Stimulated activated CD8-positive, alpha-beta memory T cell treated with anti-CD3 and anti-CD28 coated beads, Interleukin-12 subunit alpha, Interleukin-12 subunit beta, amount 100 ng/mL, for 1 hour (primary cell): ENCODE measurements at regions not wholly inside any gene's neighbourhood (a gene's known extent, or its start where the extent isn't known, plus 50 kb on each side); places are given as distances from the start of the nearest gene placed in this dataset.

Experiments used
- DNase-seq: peaks from one replicate; pipeline ENCODE4 v3.0.0-alpha.2; 2020; ENCODE audit warnings: low read depth

GRCh38 chr18:11320986-11321385 is 171.6 kb upstream of the PIEZO2 start:
- no peak for DNase-seq

GRCh38 chr18:11316546-11316945 is 167.2 kb upstream of the PIEZO2 start:
- DNase-seq, result no peak

- no peak for DNase-seq
Observed at GRCh38 chr18:11310476-11311086, 161.2 kb upstream of the PIEZO2 start.

DNA sequence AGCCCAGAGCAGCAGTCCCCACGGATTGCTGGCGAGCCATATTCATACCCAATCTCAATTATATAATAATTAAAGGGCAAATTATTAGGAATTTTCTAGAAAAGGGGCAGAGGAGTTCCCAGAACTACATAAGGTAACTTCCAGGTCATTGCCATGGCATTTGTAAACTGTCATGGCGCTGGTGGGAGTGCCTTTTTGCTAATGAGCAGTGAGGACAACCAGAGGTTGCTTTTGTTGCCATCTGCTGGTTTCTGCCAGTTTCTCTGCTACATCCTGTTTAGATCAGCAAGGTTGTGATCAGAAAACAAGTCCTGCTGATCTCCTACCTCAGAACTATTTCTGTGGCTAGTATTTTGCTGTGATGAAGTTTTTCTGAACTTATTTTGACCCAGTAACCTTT is 159.8 kb upstream of the PIEZO2 start:
- DNase-seq, result no peak

GRCh38 chr18:11308499-11308898 is 159.1 kb upstream of the PIEZO2 start:
- no peak for DNase-seq

DNA sequence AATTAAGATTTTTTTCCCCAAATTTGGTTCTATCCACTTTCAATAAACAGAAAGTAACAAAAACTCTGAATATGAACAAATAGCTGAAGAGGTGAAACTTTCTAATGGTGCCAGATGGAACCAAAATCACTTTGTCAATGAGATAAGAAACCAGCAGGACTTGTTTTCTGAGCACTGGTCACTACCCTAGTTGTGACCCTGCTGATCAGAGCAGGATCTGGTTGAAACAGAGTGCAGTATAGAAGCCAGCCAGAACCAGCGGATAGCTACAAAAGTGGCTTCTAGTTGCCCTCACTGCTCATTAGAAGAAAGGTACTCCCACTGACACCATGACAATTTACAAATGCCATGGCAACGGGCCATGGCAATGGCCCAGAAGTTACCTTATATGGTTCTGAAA is 158.3 kb upstream of the PIEZO2 start:
- no peak for DNase-seq

- no peak for DNase-seq
Observed at GRCh38 chr18:11305507-11305906, 156.1 kb upstream of the PIEZO2 start.

DNA sequence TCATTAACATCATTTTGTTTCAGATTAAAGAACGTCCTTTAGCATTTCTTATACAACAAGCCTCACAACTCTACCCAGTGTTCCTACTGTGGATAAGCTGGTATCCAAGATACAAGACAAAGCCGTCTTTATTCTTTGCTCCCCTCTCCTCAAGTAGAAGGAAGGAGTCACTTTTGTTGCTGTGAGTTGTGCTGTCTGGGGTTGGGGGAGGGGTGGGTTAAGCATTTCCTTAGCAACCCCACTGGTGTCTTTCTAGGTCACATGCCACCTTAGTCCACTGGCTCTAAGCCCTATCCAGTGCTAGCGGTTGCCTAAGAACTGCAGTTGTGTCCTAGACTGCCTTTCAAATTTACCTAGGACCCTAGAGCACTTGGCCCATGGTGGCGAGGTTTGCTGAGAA is 155.6 kb upstream of the PIEZO2 start:
- DNase-seq, result no peak

- no peak for DNase-seq
Observed at GRCh38 chr18:11296946-11297345, 147.6 kb upstream of the PIEZO2 start.

DNA sequence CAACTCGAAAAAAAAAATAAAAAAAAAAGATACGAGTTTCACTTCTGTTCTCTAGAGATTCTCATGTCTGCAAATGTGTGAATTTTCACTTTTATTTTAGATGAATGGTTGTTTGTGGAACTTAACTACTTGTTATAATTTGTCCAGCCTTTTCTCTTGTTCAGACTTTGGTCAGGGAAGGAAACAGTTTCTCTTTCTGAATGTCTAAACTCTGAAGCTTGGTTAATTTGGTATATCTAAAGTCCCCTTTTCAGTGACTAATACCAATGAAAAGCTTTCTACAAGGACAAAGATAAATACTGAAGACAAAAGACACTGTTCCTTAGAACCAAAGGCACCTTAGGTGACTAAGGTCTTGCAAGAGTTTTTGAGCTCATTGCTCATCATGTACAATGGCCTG is 144.4 kb upstream of the PIEZO2 start:
- no peak for DNase-seq

DNA sequence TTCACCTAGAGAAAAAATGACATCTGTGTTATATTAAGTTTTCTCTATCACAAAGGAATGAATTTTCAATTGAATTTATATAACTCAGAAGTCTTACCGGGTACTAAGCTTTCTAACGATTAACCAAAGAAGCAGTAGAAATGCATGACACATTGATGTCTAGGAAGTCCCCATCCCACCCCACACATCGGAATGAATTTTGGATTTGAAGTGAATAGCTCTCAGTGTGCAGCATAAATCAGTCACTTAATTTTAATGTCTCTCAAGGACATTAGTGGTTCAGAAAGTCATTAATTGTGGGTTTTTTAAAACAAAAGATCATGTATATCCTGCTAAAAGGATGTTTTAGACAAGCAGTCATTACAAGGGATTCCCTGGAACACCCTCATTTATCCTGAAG is 141.4 kb upstream of the PIEZO2 start:
- no peak for DNase-seq

DNA sequence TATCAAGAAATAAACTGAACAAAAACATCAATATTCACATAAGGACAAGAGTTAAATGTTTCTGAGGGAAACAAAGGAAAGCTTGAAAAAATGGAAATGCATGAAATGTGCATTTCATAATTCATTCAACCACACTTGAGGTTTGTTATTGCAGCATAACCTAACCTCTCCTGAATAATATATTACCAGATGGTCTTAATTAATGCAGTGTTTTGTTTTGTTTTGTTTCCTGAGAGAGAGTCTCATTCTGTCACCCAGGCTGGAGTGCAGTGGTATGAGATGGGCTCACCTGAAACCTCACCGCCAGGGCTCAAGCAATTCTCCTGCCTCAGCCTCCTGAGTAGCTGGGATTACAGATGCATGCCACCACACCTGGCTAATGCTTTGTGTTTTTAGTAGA is 139.9 kb upstream of the PIEZO2 start:
- DNase-seq, result no peak

- DNase-seq, result no peak
Observed at GRCh38 chr18:11288401-11288800, 139.0 kb upstream of the PIEZO2 start.

DNA sequence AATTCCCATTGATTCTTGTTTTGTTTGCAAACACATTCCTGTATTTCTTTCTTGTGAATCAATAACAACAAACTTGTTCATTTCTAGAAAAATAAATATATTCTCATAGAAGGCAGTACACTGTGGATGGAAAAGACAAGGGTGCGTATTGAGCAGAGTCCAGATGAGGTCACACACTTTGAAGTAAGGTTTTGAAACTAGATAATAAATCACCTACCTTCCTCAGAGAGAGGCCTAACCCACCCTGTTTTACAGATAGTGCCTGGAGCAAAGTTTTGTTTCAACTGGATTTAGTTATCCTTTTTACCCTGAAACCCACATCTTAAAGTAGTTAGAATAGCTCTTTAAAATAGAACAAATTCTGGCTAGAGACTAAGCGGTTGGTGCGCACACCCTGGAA is 137.1 kb upstream of the PIEZO2 start:
- no peak for DNase-seq

GRCh38 chr18:11284811-11285210 is 135.4 kb upstream of the PIEZO2 start:
- no peak for DNase-seq

GRCh38 chr18:11284349-11284748 is 135.0 kb upstream of the PIEZO2 start:
- DNase-seq, result no peak

GRCh38 chr18:11283479-11284161 is 134.3 kb upstream of the PIEZO2 start:
- DNase-seq, result no peak

DNA sequence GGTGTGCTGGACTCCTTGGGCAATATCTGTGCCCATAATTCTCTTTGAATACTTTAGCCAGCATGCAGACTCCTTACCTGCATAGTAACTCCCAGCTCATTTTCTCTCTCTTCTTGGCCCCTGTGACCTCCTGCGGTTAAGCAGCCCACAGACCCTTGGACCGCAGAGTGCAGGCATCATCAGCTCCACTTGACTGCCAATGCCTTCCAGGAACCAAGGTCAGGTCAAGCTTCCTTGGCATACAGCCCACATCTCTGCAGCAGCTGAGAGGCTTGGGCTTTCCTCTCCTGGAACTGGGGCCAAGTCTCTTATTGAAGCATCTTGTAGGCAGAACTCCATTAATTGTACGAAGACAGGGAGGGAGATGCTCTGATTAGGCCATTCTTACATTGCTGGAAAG is 130.1 kb upstream of the PIEZO2 start:
- DNase-seq, result no peak

GRCh38 chr18:11276678-11277077 is 127.3 kb upstream of the PIEZO2 start:
- DNase-seq, result no peak

GRCh38 chr18:11274144-11274794 is 124.9 kb upstream of the PIEZO2 start:
- no peak for DNase-seq

DNA sequence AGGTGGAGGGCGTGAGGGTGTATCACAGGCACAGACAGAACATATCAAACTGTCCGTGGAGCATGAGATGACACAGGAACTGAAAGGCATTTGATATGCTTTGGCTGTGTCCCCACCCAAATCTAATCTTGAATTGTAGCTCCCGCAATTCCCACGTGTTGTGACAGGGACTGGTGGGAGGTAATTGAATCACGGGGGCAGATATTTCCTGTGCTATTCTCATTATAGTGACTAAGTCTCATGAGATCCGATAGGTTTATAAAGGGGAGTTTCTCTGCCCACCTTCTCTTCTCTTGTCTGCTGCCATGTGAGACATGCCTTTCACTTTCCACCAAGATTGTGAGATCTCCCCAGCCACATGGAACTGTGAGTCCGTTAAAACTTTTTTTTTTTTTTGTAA is 123.1 kb upstream of the PIEZO2 start:
- no peak for DNase-seq

- no peak for DNase-seq
Observed at GRCh38 chr18:11271954-11272353, 122.6 kb upstream of the PIEZO2 start.

DNA sequence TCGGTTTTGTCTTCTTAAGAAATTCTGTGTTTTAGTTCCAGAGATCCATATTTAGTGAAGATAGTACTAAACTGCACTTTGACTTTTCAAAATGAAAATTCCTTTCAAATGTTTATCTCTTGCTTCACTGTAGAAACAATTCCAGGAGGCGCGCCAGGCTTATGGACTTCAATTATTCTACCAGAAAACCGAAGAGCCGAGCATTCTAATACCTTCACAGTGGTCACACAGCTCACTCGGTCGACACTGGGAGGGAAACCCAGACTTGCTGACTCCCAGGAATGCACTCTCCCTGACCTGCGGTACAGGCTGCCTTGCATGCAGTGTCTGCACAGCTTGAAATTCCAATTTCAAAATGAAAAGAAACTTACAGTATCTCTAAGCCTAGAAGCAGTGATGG is 119.9 kb upstream of the PIEZO2 start:
- no peak for DNase-seq

DNA sequence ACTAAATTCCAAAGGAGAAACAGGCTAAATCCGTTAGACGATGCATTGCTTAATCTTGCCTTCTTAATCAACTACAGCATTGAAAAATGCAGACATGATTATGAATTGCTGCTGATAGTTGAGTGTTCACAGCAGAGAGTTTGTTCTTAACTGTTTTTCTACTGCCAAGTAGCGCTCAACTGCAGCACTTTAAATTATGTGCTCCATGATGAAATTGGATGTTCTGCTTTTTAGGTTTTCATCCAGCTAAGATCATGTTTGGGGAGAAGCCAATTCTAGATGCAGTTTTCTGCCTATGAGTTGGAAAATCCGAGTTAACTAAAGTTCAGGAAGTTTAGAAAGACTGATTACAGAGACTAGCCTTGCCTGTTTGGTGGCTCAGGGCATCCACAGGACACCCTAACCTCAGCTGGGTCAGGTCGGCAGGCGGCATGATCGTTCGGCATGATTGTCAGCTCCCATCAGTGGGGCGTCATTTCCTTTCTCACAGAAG is 119.4 kb upstream of the PIEZO2 start:
- no peak for DNase-seq
